ENCODE measurements at regions not wholly inside any gene's neighbourhood (a gene's known extent, or its start where the extent isn't known, plus 50 kb on each side); places are given as distances from the start of the nearest gene placed in this dataset.

- H3F3A ChIP-seq (ENCODE audit: insufficient read depth), result no peaks in the 10 kb centered on the region
- H3K9ac ChIP-seq (ENCODE audit: low read length), result no peak overlapping the region
- H3K79me2 ChIP-seq (ENCODE audit: insufficient read depth, low read length), result no peaks in the 10 kb centered on the region
- H3K4me3 ChIP-seq (ENCODE audit: insufficient read depth, low read length, poor library complexity, severe bottlenecking), result no peak overlapping the region
- no peaks in the 10 kb centered on the region for H3K36me3 ChIP-seq (ENCODE audit: low read length)
- no peaks in the 10 kb centered on the region for H4K20me1 ChIP-seq (ENCODE audit: low read depth, low read length)
- no peak overlapping the region for H3K27ac ChIP-seq (ENCODE audit: low read depth, low read length)
- TF ChIP-seq EZH2phosphoT487 (conservative IDR thresholded peaks at IDR 0.05; ENCODE audit: low read length) (no peak), CTCF (IDR thresholded peaks at IDR 0.05; ENCODE audit: insufficient read depth, low read length, poor library complexity, severe bottlenecking) (no peak)
- H3K9me3 ChIP-seq (ENCODE audit: insufficient read depth, low read length), result no peaks in the 10 kb centered on the region
- H3K4me2 ChIP-seq (ENCODE audit: low read depth, low read length, poor library complexity, severe bottlenecking), result no peak overlapping the region
- no peaks in the 10 kb centered on the region for H3K27me3 ChIP-seq (ENCODE audit: low read length)
- H3K9me2 ChIP-seq (replicated peaks; ENCODE audit: insufficient read depth, low read length), result no peaks in the 10 kb centered on the region
- no peak overlapping the region for H2AFZ ChIP-seq (ENCODE audit: low read depth, low read length, severe bottlenecking)
Measured at GRCh38 chr21:27429710-27430341, 462.9 kb upstream of the ADAMTS5 start.

- no peaks in the 10 kb centered on the region for H3K27me3 ChIP-seq (ENCODE audit: low read length)
Measured at GRCh38 chr21:27426196-27426595, 459.3 kb upstream of the ADAMTS5 start.

GRCh38 chr21:27425574-27425973 is 458.7 kb upstream of the ADAMTS5 start:
- Histone ChIP-seq H3F3A (ENCODE audit: insufficient read depth) (no peaks in the 10 kb centered on the region), H3K4me3 (ENCODE audit: insufficient read depth, low read length, poor library complexity, severe bottlenecking) (no peak overlapping the region), H3K9me2 (replicated peaks; ENCODE audit: insufficient read depth, low read length) (no peaks in the 10 kb centered on the region), H3K79me2 (ENCODE audit: insufficient read depth, low read length) (no peaks in the 10 kb centered on the region), H3K9ac (ENCODE audit: low read length) (no peak overlapping the region), H2AFZ (ENCODE audit: low read depth, low read length, severe bottlenecking) (no peak overlapping the region), H3K9me3 (ENCODE audit: insufficient read depth, low read length) (no peaks in the 10 kb centered on the region), H3K27me3 (ENCODE audit: low read length) (no peaks in the 10 kb centered on the region), H3K36me3 (ENCODE audit: low read length) (no peaks in the 10 kb centered on the region), H3K27ac (ENCODE audit: low read depth, low read length) (no peak overlapping the region), H4K20me1 (ENCODE audit: low read depth, low read length) (no peaks in the 10 kb centered on the region), H3K4me2 (ENCODE audit: low read depth, low read length, poor library complexity, severe bottlenecking) (no peak overlapping the region)
- TF ChIP-seq CTCF (IDR thresholded peaks at IDR 0.05; ENCODE audit: insufficient read depth, low read length, poor library complexity, severe bottlenecking) (no peak), EZH2phosphoT487 (conservative IDR thresholded peaks at IDR 0.05; ENCODE audit: low read length) (no peak)

More at GRCh38 chr21:27426196-27426595, 459.3 kb upstream of the ADAMTS5 start:
- no peaks in the 10 kb centered on the region for H4K20me1 ChIP-seq (ENCODE audit: low read depth, low read length)
- no peak overlapping the region for H3K9ac ChIP-seq (ENCODE audit: low read length)
- TF ChIP-seq EZH2phosphoT487 (conservative IDR thresholded peaks at IDR 0.05; ENCODE audit: low read length) (no peak), CTCF (IDR thresholded peaks at IDR 0.05; ENCODE audit: insufficient read depth, low read length, poor library complexity, severe bottlenecking) (no peak)
- H3K79me2 ChIP-seq (ENCODE audit: insufficient read depth, low read length), result no peaks in the 10 kb centered on the region
- no peak overlapping the region for H3K27ac ChIP-seq (ENCODE audit: low read depth, low read length)
- H3K36me3 ChIP-seq (ENCODE audit: low read length), result no peaks in the 10 kb centered on the region
- no peaks in the 10 kb centered on the region for H3F3A ChIP-seq (ENCODE audit: insufficient read depth)
- no peak overlapping the region for H2AFZ ChIP-seq (ENCODE audit: low read depth, low read length, severe bottlenecking)
- no peaks in the 10 kb centered on the region for H3K9me3 ChIP-seq (ENCODE audit: insufficient read depth, low read length)
- no peaks in the 10 kb centered on the region for H3K9me2 ChIP-seq (replicated peaks; ENCODE audit: insufficient read depth, low read length)
- H3K4me2 ChIP-seq (ENCODE audit: low read depth, low read length, poor library complexity, severe bottlenecking), result no peak overlapping the region
- H3K4me3 ChIP-seq (ENCODE audit: insufficient read depth, low read length, poor library complexity, severe bottlenecking), result no peak overlapping the region
